HG03060 (cell line): ENCODE measurements at regions not wholly inside any gene's neighbourhood (a gene's known extent, or its start where the extent isn't known, plus 50 kb on each side); places are given as distances from the start of the nearest gene placed in this dataset.
"Not testable (repeated sequence)": the region's sequence is repeated elsewhere in the genome, so short reads cannot be mapped to it uniquely, and the experiment has no call there.

Experiments
- ATAC-seq: cut with Tn5 transposase; IDR thresholded peaks from one replicate; pipeline ENCODE4 v1.9.1; 2021; ENCODE audit warnings: low read depth, moderate number of reproducible peaks; ENCODE audit not compliant: unreplicated experiment

- ATAC-seq, result not testable (repeated sequence)
Observed at GRCh38 chr7:106530183-106530582, 130.8 kb downstream of the CCDC71L start.

- not testable (repeated sequence) for ATAC-seq
Observed at GRCh38 chr7:106526617-106527016, 134.3 kb downstream of the CCDC71L start.

GRCh38 chr7:106524690-106525059 lies 136.3 kb downstream of the CCDC71L start:
- ATAC-seq, result no peak

GRCh38 chr7:106523482-106523881 lies 137.5 kb downstream of the CCDC71L start:
- no peak for ATAC-seq

GRCh38 chr7:106522696-106523095 lies 138.3 kb downstream of the CCDC71L start:
- ATAC-seq, result no peak

GRCh38 chr7:106521541-106521940 lies 139.4 kb downstream of the CCDC71L start:
- no peak for ATAC-seq

- no peak for ATAC-seq
Observed at GRCh38 chr7:106520962-106521514, 139.9 kb downstream of the CCDC71L start.

- ATAC-seq, result no peak
Observed at GRCh38 chr7:106518967-106519366, 142.0 kb downstream of the CCDC71L start.

GRCh38 chr7:106518239-106518638 lies 142.7 kb downstream of the CCDC71L start:
- ATAC-seq, result no peak

- no peak for ATAC-seq
Observed at GRCh38 chr7:106517508-106517907, 143.4 kb downstream of the CCDC71L start.

- ATAC-seq, result no peak
Observed at GRCh38 chr7:106515321-106515720, 145.6 kb downstream of the CCDC71L start.

GRCh38 chr7:106514881-106515280 lies 146.1 kb downstream of the CCDC71L start:
- no peak for ATAC-seq

GRCh38 chr7:106512217-106512616 lies 148.7 kb downstream of the CCDC71L start:
- ATAC-seq, result no peak

- no peak for ATAC-seq
Observed at GRCh38 chr7:106504645-106505044, 156.3 kb downstream of the CCDC71L start.

GRCh38 chr7:106504207-106504606 lies 156.8 kb downstream of the CCDC71L start:
- no peak for ATAC-seq

- ATAC-seq, result no peak
Observed at GRCh38 chr7:106503626-106504025, 157.3 kb downstream of the CCDC71L start.

GRCh38 chr7:106501605-106502580 lies 159.1 kb downstream of the CCDC71L start:
- no peak for ATAC-seq

- no peak for ATAC-seq
Observed at GRCh38 chr7:106499897-106500296, 161.1 kb downstream of the CCDC71L start.

GRCh38 chr7:106498005-106498404 lies 163.0 kb downstream of the CCDC71L start:
- not testable (repeated sequence) for ATAC-seq

GRCh38 chr7:106493041-106493731 lies 167.8 kb downstream of the CCDC71L start:
- ATAC-seq, result no peak

GRCh38 chr7:106488465-106488864 lies 172.5 kb downstream of the CCDC71L start:
- ATAC-seq, result no peak
